Right kidney (tissue), 1 donor: ENCODE measurements at regions not wholly inside any gene's neighbourhood (a gene's known extent, or its start where the extent isn't known, plus 50 kb on each side); places are given as distances from the start of the nearest gene placed in this dataset.
"Not testable (repeated sequence)": the region's sequence is repeated elsewhere in the genome, so short reads cannot be mapped to it uniquely, and the experiment has no call there.

Experiments
- DNase-seq: peaks from one replicate; pipeline ENCODE4 v3.0.0-alpha.2; 2016

- no peak for DNase-seq
These were observed 177.2 kb upstream of the DPP10 start for GRCh38 chr2:114265261-114265660.

DNA sequence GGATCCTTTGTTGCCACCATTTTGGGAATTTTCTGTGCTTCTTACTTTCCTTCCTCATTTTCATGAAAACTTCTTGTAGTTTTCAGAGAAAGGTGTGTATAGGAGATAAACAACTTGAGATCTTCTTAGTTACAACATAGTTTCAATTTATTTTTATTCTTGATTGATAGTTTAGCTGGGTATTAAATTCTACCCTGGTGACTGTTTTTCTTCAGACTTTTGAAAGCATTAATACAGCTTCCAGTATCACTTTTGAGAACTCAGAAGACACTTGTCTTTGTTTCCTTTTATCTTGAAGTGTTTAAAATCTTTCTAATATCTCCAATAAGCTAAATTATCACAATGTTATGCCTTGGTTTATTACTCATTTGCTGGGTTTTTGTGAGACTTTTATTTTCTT lies 167.5 kb upstream of the DPP10 start:
- DNase-seq: no peak

- no peak for DNase-seq
These were observed 161.3 kb upstream of the DPP10 start for GRCh38 chr2:114281188-114281587.

DNA sequence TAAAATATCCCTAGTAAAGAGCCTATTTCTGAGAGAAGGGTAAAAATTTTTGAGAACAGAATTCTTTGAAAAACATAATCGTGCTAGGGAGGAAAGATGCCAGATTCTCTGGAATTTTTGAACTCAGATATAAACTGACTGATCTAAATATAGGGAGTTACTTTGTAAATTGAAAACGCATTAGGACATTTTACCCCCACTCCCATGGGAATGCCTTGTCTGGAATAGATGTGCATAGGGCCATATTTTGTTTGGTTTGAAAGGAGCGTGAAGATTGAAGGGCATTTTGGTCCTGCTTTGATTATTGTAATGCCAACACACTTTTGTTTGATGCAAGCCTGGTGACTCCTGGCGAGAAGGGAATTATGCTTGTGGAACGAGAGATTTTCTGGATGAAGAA lies 158.7 kb upstream of the DPP10 start:
- no peak for DNase-seq

DNA sequence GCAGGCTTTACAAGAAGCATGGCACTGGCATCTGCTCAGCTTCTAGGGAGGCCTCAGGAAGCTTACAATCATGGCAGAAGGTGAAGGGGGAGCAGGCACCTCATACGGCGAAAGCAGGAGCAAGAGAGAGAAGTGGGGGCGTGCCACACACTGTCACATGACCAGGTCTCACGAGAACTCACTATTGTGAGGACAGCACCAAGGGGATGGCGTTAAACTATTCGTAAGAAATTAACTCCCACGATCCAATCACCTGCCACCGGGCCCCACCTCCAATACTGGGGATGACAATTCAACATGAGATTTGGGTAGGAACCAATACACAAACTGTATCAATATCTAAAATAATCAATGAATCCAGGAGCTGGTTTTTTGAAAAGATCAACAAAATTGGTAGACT lies 156.0 kb upstream of the DPP10 start:
- no peak for DNase-seq

GRCh38 chr2:114293355-114293754 lies 149.1 kb upstream of the DPP10 start:
- no peak for DNase-seq

DNA sequence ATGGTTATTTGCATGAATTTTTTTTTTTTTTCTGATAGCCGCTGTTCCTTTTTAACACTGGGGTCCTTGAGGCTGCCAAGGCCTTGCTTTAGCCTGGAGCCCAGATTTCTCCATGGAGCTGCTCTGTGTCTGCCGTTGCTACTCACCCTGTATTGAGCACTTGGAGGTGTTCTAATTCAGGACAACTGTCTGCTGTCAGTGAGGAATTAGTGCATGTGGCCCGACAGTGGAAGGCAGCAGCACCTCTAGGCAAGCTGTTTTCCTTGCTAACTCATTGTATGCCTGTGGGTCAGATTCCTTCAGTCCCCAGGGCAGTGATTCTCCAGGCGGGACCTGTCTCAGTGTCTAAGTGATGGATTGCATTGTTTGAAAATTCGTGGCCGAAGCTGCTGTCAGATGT lies 147.7 kb upstream of the DPP10 start:
- no peak for DNase-seq

DNA sequence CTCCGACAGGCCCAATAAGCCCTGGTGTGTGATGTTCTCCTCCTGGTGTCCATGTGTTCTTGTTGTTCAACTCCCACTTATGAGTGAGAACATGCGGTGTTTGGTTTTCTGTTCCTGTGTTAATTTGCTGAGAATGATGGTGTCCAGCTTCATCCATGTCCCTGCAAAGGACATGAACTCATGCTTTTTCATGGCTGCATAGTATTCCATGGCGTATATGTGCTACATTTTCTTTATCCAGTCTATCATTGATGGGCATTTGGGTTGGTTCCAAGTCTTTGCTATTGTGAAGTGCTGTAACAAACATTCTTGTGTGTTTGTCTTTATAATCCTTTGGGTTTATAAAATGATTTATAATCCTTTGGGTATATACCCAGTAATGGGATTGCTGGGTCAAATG lies 142.1 kb upstream of the DPP10 start:
- DNase-seq: not testable (repeated sequence)

- no peak for DNase-seq
These were observed 125.7 kb upstream of the DPP10 start for GRCh38 chr2:114316532-114317300.

- no peak for DNase-seq
These were observed 111.8 kb upstream of the DPP10 start for GRCh38 chr2:114330594-114330993.

GRCh38 chr2:114331934-114332333 lies 110.5 kb upstream of the DPP10 start:
- DNase-seq: no peak

DNA sequence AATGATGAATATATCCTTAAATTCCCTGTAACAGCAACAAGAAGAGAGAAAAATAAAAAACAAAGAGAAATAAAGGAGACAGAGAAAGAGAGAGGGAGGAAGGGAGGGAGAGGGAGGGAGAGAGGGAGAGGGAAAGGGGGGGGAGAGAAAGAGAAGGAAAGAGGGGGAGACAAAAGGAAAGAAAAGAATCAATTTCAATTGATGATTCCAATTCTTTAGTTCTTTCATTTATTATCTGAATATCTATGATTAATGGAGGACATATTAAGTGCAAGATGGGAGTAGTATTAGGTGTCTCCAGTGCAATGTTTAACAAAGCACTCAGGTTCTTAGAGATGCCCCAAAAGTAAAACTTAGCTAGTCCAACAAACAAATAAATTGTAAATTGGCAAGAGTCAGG lies 97.2 kb upstream of the DPP10 start:
- DNase-seq: no peak

GRCh38 chr2:114346658-114347057 lies 95.8 kb upstream of the DPP10 start:
- DNase-seq: no peak

GRCh38 chr2:114350186-114350725 lies 92.2 kb upstream of the DPP10 start:
- DNase-seq: no peak

GRCh38 chr2:114352988-114353387 lies 89.5 kb upstream of the DPP10 start:
- no peak for DNase-seq

DNA sequence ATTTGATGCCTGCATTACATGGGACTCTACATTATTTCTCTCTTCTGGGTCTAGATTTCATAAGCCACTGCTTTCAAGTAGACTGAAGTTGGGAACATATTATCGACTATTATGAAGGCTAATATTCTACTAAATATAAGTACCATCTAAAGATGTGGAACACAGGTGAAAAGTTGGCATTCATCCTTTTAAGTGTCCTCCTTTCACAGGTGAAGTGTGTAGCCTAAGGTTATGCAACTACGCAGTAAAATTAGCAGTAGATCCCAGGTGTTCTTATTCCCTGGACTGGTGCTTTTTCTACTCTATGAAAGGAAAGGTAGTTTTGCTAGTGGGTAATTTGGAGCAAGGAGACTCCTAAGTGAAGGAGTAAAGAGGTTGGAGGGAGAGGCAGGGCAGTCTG lies 88.2 kb upstream of the DPP10 start:
- DNase-seq: no peak

DNA sequence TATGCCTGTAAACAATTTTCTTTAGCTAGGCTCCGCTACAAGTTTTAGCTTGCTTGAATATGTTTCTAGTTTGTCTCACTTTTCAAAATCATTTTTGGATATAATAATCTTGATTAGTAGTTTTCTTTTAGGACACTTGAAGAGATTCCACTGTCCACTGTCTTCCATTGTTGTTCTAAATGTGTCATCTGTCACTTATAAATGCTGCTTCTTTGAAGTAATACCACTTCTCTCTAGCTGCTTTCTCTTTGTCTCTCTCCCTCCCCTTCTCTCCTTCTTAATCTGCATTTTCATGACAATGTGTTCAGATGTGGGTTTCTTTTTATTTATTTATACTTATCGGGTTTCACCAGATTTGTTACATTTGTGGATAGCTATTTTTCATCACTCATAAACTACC lies 73.7 kb upstream of the DPP10 start:
- DNase-seq: no peak

DNA sequence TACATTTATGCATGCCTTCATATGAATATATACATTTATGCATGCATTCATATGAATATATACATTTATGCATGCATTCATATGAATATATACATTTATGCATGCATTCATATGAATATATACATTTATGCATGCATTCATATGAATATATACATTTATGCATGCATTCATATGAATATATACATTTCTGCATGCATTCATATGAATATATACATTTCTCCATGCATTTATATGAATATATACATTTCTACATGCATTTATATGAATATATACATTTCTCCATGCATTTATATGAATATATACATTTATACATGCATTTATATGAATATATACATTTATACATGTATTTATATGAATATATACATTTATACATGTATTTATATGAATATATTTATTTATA lies 70.7 kb upstream of the DPP10 start:
- DNase-seq: not testable (repeated sequence)

DNA sequence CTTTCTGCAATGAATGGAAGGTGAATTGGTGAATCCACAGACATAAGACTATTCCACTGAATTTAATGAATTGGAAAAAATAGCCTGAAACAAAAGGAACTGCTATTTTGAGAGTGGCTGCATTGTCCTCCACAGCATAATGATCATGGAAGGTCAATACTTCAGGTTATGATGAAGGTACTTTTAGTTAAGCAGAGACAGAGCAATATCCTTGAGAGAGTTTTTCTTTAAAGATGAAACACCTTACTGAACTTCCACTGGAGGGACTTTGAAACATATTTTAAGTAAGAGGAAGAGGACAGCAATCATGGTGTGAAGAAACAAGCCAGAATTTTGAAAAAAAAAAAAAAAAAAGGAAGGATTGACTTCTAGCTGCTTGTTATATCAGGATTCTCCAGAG lies 68.8 kb upstream of the DPP10 start:
- no peak for DNase-seq

DNA sequence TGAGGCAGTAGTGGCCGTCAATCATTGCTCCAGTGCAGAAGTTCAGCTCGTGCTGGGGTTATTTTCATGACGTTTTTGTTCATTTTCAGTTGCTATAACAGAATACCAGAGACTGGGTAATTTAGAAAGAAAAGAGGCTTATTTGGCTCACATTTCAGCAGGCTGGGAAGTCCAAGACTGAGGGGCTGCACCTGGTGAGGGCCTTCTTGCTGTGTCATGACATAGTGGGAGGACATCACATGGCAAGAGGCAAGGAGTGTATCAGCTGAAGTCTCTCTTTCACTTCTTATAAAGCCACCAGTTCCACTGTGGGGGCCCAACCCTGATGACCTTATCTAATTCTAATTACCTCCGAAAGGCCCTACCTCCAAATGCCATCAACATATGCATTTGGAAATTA lies 58.0 kb upstream of the DPP10 start:
- no peak for DNase-seq

DNA sequence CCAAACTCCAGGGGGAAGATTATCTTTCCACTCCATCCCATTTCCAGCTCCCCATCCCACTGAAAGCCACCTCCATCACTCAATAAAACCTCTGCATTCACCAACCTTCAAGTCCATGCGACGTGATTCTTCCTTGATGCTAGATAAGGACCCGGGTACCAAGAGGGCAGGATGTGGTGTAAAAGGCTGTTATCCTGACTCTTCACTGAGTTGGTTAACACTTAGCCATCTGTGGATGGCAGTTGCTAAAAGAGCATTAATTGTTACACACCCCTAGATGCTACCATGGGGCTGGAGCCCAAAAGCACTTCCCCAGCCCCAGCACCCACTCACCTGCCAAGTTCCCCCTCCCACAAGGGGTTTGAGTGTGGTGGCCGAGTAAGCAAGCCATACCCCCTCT lies 53.4 kb upstream of the DPP10 start:
- no peak for DNase-seq
